ENCODE measurements at regions not wholly inside any gene's neighbourhood (a gene's known extent, or its start where the extent isn't known, plus 50 kb on each side); places are given as distances from the start of the nearest gene placed in this dataset.

DNA sequence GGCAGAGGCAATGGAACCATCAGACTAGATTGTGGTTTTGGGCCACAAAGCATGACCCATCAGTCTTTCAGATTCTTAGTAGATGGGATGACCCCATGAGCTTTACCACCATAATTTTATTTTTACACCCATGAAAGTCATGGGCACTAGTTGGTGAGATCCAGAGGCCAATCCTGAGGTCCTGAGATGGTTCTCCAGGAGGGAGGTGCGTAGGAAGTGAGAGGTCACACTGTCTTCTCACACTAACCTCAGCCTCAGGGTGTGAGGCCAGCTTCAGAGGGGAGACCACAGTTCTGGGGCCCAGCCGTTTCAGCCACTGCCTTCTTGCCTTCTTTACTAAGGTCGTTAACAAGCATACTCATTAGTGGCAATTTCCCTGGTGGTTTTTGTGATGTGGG is 106.4 kb downstream of the AKAP11 start:
- TF ChIP-seq JUND (IDR thresholded peaks at IDR 0.05; ENCODE audit: low read length) = no peak
- no peak for TF ChIP-seq SIN3A (conservative IDR thresholded peaks at IDR 0.05 in 1 of 2, IDR thresholded peaks at IDR 0.05 in 1 of 2; ENCODE audit: low read depth in 1 of 2, low read length in 2 of 2)
- no peak for TF ChIP-seq JUN (IDR thresholded peaks at IDR 0.05; ENCODE audit: low read depth, low read length)
- TF ChIP-seq, protein P1, sequence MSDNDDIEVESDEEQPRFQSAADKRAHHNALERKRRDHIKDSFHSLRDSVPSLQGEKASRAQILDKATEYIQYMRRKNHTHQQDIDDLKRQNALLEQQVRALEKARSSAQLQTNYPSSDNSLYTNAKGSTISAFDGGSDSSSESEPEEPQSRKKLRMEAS (IDR thresholded peaks at IDR 0.05) = no peak
- no peak for TF ChIP-seq RAD21 (IDR thresholded peaks at IDR 0.05 in 1 of 2, conservative IDR thresholded peaks at IDR 0.05 in 1 of 2; ENCODE audit: low read depth in 2 of 2, low read length in 2 of 2)
- no peak for TF ChIP-seq EP300 (IDR thresholded peaks at IDR 0.05; ENCODE audit: borderline replicate concordance in 1 of 2, low read depth in 2 of 2, low read length in 2 of 2)
- no peak for TF ChIP-seq NANOG (IDR thresholded peaks at IDR 0.05; ENCODE audit: insufficient read depth, low read depth, low read length, poor library complexity, severe bottlenecking)
- no peak for TF ChIP-seq POLR2A (IDR thresholded peaks at IDR 0.05; ENCODE audit: control extremely low read depth in 1 of 2, low read depth in 2 of 2, low read length in 2 of 2)
- TF ChIP-seq BRCA1 (IDR thresholded peaks at IDR 0.05; ENCODE audit: low read depth, low read length) = no peak
- POLR2A ChIA-PET (ENCODE audit: partially characterized antibody) = no interaction called here

More for the DNA sequence above, 106.4 kb downstream of the AKAP11 start:
- Histone ChIP-seq H2BK15ac (ENCODE audit: low read length) (no peak overlapping the region), H4K5ac (ENCODE audit: insufficient read length, low read depth, low read length) (no peak overlapping the region), H3K4ac (replicated peaks; ENCODE audit: insufficient read length, low read depth, low read length) (no peak overlapping the region), H3K4me2 (ENCODE audit: insufficient read depth in 1 of 2, low read depth in 2 of 2, low read length in 2 of 2) (no peak overlapping the region), H3K23me2 (ENCODE audit: low read depth, low read length) (no peaks in the 10 kb centered on the region; the same call in 1 of the 2 replicates), H2BK20ac (ENCODE audit: low read length) (no peak overlapping the region), H3K27me3 (replicated peaks in 1 of 4; ENCODE audit: control insufficient read depth in 3 of 4, extremely low read depth in 1 of 4, insufficient read depth in 3 of 4, low read length in 3 of 4) (no peaks in the 10 kb centered on the region), H3K79me2 (ENCODE audit: control insufficient read depth in 1 of 2, insufficient read depth in 2 of 2, low read length in 2 of 2) (no peaks in the 10 kb centered on the region), H2BK120ac (replicated peaks; ENCODE audit: low read depth, low read length) (no peak overlapping the region), H4K20me1 (replicated peaks in 1 of 2; ENCODE audit: control insufficient read depth in 1 of 2, insufficient read depth in 2 of 2, low read length in 2 of 2) (no peaks in the 10 kb centered on the region), H3K9ac (replicated peaks in 1 of 4; ENCODE audit: extremely low read depth in 1 of 4, low read depth in 3 of 4, low read length in 3 of 4) (no peak overlapping the region), H2BK5ac (ENCODE audit: low read depth, low read length) (no peak overlapping the region), H3K4me3 (ENCODE audit: extremely low read depth in 1 of 4, insufficient read depth in 2 of 4, low read depth in 3 of 4, low read length in 4 of 4) (no peak overlapping the region), H4K91ac (replicated peaks; ENCODE audit: insufficient read length, low read length) (no peak overlapping the region), H3K23ac (ENCODE audit: insufficient read length) (no peak overlapping the region), H2AK5ac (ENCODE audit: low read depth, low read length) (no peak overlapping the region), H3K9me3 (ENCODE audit: insufficient read depth in 2 of 2, low read depth in 1 of 2, low read length in 1 of 2) (peaks cover 0 to 4% of the 10 kb centered on the region in 2 experiments; a peak in 1 of 4 replicates), H3K36me3 (ENCODE audit: control insufficient read depth in 2 of 4, insufficient read depth in 4 of 4, low read length in 3 of 4) (no peaks in the 10 kb centered on the region), H2BK12ac (ENCODE audit: low read depth, low read length) (no peak overlapping the region), H3K27ac (ENCODE audit: low read depth, low read length) (no peak overlapping the region), H3K4me1 (replicated peaks in 1 of 4; ENCODE audit: control insufficient read depth in 3 of 4, insufficient read depth in 4 of 4, low read length in 3 of 4) (no peaks in the 10 kb centered on the region), H3K79me1 (ENCODE audit: low read depth, low read length) (no peaks in the 10 kb centered on the region), H3K18ac (ENCODE audit: extremely low read depth, low read length) (no peak overlapping the region), H3K56ac (replicated peaks; ENCODE audit: insufficient read length, low read depth, low read length) (no peak overlapping the region), H3K14ac (ENCODE audit: insufficient read length) (no peak overlapping the region), H4K8ac (ENCODE audit: extremely low read depth, insufficient read depth, low read length) (no peak overlapping the region), H2AFZ (ENCODE audit: low read length) (no peak overlapping the region)
- FAIRE-seq = no peak
- 87% methylated on average over 3 of the region's 3 CpGs; no CpG with 5 or more reads in 1 of the 2 experiments for WGBS, 2 experiments (ENCODE audit: extremely low coverage in 1 of 2, insufficient coverage in 1 of 2, insufficient read length in 1 of 2, insufficient replicate concordance in 2 of 2, low coverage in 1 of 2, low lambda C conversion rate in 2 of 2, missing lambda C conversion rate in 1 of 2)
- DNase-seq (ENCODE audit: low read depth in 1 of 2, low spot score in 2 of 2) = no peak
- CTCF ChIA-PET (ENCODE audit: partially characterized antibody) = interaction anchor here (0.9 kb wide), 1 partner anchor 13 kb away, joined by 3 read pairs; no protein-coding TSS in a partner anchor

Measured in H1 (cell line).